ENCODE measurements at regions not wholly inside any gene's neighbourhood (a gene's known extent, or its start where the extent isn't known, plus 50 kb on each side); places are given as distances from the start of the nearest gene placed in this dataset.

DNA sequence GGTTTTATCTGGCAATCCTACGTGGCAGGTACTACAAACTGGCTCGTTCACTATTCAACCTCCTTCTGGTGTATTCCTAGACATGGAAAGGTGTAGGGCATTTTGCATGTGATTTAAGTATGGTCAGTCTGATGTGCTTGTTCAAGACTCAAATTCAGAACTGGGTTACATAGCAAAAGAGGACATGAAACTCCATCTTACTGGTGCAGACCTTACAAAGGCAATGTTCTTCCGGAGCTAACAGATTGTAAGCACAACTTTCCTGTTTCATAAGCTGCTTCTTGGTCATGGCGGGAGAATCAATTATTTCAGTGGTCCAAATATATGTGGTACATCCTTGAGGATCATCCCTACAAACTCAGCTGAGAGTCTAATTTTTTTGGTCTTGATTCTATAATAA is 703.4 kb downstream of the EPM2A start:
- DNase-seq = no peak

DNA sequence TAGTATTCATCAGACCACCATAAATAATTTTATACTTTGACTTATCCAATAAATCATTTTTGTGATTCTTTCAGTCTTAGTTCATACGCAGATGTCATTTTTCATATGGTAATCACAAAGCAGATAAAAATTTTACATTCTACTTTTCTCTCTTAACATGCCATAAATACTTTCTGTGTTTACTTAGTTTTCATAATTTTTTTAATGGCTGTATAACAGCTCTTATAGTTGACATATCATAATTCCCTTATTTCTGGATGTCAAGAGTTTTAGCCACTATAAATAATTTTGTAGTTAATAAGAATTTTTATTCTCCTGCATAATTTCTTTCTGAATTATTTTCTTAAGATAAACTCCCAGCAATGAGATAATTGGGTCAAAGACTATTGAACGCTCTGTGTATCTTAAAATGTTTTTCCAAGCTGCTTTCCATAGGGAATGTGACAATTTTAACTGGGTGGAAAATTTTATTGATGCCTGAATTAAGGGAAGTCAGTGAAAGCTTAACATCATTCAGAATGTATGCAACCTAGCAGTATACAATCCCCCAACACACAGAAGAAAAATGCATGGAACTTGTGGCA is 702.7 kb downstream of the EPM2A start:
- DNase-seq = no peak

DNA sequence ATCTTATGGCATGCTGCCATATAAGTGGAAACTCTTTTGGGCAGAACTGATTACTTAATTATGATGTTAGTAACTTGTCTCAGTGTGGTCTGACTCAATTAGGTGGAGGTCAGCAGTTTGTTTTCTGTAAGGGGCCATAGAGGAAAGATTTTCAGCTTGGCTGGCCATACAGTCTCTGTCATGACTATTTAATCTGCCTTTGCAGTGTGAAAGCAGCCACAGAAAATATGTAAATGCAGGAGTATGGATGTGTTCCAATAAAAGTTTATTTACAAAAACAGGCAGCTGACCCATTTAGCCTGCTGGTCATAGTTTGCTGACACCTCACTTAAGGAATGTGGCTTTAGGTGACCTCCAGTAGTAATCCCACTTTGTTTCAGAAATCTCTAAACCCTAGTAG is 700.7 kb downstream of the EPM2A start:
- no peak for DNase-seq

DNA sequence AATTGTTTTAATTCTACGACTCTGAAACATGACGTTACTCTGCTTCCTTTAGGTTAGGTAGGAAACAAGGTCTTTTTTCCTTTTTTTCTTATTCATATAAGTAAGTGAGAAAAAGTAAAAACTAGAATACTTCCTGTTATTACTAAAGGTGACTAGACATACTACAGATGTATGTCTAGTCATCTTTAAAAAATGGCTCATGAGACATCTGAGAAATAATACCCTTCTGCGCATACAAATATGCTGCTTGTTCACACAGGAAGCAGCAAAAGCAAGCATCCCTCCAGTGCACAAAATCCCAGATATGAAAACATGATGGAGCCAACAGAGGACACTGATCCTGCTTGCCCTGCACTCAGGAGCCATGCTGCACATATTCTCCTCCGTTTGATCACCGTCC is 699.1 kb downstream of the EPM2A start:
- peak; percentile 28 for DNase-seq

DNA sequence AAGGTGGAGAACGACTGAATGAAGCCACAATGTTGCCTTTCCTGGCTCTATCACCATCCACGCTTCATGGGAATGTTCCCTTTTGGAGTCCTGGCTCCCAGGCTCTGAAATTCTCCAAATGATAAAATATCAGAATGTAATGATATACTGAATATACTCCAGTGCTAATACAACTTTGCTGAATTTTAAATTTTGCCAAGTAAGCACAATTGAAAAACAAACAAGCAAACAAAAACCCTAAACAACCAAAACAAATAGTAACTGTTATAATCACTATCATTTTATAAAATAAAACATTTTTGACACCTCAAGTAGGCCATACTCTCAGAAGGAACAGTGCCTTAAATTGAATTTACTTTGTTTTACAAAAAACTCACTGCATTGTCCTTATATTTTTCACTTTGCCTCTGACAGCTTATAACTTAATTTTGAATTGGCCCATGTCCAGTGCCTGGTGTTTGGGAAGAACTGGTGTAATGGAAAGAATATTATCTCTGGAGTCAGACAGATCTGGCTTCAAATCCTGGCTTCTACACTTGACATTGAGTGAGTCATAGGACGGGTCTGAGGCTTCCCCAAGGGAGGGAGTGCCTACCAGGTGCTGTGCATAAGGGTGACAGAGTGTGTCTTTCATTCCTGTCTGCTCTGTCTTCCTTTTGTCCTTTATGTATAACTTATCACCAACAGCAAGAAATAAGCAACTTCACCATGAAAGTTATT is 698.3 kb downstream of the EPM2A start:
- no peak for DNase-seq

DNA sequence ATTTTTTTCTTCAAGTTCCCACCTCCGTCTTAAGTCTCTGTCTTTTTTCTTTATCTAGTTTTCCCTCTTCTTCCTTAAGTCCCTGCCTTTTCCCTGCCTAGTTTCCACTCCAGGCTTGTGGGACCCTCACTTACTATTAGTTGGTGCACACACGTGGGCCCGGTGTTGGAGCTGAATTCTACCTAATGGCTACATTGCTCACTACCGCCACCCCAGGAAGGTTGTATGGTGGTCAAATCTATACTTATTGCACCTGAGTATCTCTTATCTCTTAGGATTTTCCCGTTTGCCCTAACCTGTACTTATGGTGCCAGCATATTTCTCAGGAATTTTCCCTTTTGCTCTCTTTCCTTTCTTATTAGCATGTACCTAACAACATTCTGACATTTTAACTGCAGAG is 692.8 kb downstream of the EPM2A start:
- DNase-seq = no peak

DNA sequence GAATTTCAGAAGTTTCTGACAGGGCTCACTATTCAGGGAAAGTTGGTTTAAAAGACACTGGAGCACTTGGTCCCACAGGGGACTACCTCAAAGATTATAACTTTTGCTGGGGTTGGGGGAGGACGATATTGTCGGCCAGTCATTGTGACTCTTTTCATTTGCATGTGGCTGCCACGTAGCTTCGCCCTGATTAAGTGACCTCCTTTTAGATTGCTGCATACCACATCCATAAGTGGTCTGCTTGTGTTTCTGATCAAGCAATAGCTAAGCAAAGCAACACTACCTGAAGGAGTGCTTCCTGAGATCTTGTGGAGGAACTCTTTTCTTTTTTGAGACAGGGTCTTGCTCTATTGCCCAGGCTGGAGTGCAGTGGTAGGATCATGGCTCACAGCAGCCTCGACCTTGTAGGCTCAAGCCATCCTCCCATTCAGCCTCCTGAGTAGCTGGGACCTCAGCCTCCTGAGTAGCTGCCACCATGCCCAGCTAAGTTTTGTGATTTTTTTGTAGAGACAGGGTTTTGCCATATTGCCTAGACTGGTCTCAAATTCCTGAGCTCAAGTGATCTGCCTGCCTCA is 691.3 kb downstream of the EPM2A start:
- DNase-seq = no peak

DNA sequence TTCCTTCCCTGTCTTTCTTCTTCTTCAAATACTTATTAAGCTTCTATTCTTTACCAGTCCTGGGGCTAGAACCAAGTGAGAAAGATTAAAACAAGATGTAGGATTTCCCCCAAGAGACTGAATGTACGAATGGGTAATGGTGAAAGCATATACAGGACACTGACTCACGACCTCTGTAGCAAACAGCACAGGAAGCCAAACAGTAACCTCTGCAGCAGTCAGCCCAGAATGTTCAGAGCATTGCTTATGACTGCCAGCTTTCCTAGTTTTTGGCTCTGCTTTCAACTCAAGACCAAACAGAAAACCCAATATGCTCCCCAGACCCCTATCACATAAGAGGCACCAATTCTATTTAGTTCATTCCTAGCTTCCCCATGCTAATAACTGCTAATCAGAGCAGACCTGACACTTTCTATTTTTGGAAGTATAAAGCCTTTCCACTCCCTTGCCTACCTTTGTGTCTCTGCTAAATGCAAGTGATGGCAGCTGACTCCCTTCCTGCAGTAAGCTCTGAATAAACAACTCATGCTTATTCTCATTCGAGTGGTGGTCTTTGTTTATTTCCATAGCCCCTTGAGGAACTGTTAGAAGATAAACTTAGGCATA is 690.6 kb downstream of the EPM2A start:
- DNase-seq = peak; percentile 81

DNA sequence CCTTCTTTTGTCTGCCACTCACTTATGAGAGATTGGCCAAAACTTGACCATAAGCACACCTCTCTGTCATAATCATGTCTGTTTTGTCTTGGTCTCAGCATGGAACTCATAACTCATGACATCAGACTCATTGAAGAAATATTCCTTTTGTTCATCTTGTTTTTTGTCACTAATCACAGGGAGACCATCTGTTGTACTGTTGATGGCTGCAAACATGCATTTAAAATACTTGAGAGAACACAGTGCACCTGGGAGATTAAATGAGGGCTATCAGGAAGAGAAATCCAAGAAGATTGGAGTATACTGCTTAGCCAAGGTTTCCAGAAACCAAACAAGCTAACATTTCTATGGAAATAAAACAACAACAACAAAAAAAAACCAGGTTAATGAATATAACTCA is 689.7 kb downstream of the EPM2A start:
- no peak for DNase-seq

DNA sequence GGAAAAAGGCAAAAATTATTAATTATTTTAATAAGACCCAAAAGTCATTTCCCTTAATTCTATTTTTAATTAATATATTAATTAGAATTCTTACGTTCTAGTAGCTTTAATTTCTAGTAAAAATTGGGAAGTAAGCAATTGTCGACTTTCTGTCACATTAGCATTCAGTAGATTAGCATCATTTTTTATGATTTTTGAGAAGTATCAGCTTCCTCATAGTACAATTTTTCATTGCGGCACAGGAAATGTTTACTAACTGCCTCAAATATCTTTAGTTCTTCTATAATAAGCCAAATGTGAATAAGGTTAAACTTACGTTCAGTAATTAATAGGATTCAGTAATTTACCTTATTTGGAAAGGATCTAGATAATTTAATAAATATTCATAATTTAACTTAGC is 687.4 kb downstream of the EPM2A start:
- DNase-seq = no peak

DNA sequence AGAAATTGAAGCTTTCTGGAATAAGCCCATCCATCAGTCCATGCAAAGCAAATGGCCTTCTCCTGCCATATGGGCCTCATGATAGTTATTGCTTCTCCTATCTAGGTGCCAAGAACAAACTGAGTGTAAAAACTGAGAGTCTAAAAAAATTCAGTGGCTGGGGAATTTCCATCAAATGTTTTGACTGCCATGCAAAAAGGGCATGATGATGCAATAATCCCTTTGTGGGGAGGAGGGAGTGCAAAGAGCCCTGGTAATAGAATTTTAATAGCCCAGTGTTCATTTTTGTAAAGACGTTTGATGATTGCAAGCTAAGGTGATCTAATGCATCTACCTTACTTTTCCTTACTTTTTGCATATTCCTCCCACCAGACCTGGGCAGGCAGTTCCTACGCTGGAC is 683.7 kb downstream of the EPM2A start:
- no peak for DNase-seq

DNA sequence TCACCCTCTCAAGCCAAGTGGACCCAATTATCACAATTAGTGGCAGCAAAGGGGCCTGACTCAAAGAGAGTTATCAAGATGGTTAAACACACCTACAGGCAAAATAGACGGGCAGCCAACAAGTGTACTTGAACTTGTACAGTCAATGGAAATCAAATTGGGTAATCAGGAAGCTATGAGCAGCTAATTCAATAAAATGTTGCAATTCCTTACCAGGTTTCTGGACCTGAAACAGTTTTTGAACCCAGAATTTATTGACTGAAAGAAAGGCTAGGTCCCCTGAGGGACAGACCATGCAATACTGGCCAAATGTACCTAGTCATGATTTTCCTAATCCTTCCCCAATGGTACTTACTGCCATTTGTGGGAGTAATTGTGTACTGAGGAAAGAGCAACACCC is 679.8 kb downstream of the EPM2A start:
- no peak for DNase-seq

DNA sequence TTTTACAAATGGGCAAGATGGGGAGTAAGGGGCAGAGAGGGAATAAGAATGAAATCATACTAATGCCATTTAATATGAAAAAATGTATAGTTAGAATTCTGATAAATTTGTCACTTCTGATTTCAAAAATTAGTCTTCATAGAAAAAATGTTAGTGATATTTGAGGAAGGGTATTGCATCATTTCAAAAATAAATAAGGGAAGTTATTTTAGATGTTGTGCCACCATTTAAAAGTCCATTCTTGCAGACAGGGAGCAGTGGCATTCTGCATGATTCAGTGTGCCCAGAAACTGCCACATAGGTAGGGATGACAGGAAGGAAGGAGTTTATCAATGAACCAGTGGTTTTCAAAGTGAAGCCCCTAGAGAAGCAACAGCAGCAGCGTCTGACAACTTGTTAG is 674.6 kb downstream of the EPM2A start:
- DNase-seq = no peak

DNA sequence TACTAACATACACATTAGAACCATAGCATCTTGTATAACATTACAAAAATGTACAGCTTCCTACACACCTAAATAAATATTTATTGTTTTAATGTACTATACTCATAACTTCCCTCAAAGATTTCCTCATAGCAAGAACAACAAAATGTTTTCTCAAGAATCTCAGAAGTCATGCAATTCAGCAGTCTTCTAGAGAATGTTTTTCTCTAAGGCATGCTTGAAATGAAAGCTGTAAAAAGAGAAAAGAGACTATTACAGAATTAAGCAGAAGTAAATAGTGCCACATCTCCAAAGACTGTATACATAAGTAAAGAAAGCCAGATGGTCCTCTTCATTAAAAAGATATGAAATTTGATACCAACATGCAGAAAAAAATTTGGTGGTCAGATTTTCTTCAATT is 672.2 kb downstream of the EPM2A start:
- DNase-seq = no peak

DNA sequence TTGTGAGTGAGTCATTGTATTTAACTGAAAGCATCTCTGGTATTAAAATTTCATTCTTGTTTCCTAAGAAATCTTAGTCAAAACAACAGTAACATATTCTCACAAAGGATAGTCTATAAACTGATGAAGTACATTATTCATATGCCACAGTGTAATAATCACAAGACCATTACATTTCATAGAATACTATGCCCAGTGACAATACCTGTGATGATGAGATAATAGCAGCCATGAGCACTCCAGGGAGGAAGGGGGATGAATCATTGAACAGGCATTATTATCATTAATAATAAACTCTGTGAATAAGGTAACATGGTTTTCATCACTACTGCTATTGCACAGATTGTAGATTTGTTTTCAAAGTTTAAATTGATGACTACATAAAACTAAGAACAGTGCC is 667.9 kb downstream of the EPM2A start:
- peak; percentile 48 for DNase-seq

DNA sequence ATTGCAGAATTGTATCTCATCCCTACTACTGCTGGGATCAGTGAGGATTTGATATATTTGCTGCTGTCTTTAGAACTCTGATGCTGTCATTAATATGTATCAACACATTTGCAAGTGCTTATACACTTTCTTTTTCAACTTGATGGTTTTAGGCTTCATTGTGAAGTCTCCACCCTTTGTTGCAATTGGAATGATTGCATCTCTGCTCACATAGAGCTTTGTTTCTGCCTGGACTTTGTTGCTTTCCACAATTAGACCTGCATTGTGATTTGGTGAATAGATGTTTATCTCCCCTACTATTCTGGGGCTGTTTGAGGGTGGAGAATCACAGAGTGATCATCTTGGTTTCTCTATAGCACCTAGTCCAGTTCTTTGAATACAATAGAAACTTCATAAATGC is 666.7 kb downstream of the EPM2A start:
- no peak for DNase-seq

DNA sequence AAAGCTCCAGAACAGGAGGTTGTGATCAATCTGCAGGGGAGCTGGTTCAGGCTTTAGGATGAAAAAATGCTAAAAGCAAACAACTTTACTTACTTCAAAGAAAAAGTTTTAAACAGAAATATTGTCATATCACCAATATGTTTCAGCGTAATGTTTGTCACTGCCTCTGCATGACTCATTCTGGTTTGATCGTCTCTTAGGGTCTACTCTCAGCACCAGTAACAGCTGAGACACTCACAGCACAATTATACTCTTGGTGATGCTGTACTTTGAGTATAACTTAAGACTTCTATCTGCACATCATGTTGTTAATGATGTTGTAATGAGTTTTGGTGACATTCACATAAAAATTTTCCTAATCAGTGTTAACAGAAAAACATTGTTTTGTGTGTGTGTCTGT is 665.4 kb downstream of the EPM2A start:
- DNase-seq = no peak

DNA sequence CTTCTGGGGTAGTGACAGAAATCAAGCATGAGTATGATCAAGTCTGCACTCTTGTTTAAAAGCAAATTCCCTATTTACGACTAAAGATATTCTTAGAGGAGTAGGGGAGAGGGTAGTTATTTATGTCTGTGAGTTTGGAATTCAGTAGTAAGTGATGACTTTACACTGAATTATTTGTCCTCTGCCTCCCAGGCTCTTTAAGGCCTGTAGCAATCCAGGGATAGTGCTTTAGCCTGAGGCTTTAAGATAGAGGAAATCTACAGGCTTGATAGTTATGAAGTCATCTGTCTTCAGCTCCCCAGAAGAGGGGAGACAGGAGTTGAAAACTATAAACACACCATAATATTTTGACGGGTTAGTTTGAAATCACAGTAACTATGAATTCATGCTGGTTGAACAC is 664.5 kb downstream of the EPM2A start:
- DNase-seq = peak; percentile 79

DNA sequence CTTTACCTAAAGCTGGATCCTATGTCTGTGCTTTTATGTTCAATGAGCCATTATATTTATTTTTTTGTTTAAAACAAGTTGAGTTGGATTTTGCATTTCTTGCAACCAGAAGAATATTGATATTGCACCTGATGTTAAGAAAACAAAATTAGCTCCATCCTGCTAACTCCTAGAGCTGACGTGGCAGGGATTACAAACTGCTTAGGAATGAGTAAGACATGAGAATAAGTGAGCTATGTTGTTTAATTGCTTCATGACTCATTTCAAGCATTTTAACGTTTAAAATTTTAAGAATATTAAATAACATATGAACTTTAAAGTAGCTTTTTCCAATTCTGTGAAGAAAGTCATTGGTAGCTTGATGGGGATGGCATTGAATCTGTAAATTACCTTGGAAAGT is 663.5 kb downstream of the EPM2A start:
- DNase-seq = peak; percentile 78

DNA sequence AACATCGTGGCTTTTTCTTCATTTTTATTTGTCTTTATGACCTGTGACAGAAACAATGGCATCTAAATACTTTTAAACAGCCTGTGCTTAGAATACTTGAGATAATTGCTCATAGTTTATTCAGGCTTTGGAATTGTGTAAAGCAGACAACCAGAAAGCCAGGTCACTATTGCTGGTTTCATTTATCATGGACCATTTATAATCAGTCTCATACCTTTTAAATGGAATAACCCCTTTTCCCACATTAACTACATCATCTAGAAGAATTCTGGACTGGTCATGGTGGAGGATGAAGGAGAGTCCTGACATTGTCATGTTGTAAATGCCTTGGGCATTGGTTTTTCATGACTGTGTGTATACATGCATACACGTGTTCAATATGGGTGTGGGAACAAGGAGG is 661.5 kb downstream of the EPM2A start:
- DNase-seq = no peak

DNA sequence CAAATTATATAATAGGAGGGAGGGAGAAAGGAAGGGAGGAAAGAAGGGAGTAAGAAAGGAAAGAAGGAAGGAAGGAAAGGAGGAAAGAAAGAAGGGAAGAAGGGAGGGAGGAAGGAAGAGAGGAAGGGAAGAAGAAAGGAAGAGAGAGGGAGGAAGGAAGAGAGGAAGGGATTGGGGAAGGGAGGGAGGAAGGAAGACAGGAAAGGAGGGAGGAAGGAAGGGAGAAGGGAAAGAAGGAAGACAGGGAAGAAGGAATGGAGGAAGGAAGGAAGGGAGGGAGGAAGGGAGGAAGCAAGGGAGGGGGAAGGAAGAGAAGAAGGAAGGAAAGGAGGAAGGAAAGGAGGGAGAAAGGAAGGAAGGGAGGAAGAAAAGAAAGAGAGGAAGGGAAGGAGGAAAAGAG is 660.5 kb downstream of the EPM2A start:
- DNase-seq = no peak

DNA sequence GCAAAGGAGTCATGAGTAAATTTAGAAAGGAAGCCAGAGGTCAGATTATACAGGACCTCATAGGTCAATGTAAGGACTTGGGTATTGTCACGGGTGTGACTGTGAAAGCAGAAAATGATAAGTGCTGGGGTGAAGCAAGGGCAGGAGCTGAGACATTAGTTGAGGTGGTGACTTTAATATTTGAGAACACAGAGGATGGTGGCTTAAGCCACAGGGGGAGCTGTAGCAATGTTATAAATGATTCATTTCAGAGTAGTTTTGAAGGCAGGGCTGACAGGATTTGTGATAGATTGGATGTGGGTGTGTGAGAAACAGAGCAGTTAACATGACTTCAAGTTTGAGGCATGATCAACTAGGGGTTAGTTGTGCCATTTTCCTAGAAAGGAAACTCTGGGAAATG is 659.9 kb downstream of the EPM2A start:
- DNase-seq = no peak

DNA sequence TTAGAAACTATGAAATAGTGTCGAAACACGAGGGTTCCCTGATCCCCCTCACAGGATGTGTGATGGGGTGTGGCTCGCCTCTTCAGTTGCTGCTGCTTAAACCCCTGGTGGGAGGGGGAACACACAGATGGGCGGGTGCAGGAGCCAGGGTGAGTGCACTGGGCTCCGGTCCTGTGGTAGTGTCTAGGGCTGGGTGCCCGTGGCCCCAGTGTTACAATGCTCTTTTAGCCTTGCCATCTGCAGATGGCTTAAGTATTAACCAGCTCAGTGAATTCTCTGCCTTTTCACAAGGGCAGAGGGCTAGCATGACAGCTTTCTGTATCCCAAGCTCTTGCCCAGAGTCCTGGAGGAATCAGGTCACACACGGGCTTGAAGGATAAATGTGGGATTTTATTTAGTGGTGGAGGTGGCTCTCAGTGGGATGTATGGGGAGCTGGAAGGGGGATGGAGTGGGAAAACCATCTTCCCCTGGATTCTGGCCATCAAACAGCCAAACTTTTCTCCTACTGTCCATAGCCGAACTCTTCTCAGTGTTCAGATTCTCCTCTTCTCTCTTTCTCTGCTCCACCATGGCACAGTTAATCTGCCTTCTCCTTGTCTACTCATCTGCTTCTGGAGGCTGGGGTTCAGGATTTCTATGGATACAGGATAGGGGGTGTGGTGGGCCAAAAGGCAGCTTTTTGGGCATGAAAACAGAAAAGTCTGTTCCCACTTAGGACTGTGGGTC is 659.0 kb downstream of the EPM2A start:
- DNase-seq = no peak
